ENCODE measurements at regions not wholly inside any gene's neighbourhood (a gene's known extent, or its start where the extent isn't known, plus 50 kb on each side); places are given as distances from the start of the nearest gene placed in this dataset.
A peak's percentile ranks its signal among the peaks of the same experiment; 100 is the strongest.

DNA sequence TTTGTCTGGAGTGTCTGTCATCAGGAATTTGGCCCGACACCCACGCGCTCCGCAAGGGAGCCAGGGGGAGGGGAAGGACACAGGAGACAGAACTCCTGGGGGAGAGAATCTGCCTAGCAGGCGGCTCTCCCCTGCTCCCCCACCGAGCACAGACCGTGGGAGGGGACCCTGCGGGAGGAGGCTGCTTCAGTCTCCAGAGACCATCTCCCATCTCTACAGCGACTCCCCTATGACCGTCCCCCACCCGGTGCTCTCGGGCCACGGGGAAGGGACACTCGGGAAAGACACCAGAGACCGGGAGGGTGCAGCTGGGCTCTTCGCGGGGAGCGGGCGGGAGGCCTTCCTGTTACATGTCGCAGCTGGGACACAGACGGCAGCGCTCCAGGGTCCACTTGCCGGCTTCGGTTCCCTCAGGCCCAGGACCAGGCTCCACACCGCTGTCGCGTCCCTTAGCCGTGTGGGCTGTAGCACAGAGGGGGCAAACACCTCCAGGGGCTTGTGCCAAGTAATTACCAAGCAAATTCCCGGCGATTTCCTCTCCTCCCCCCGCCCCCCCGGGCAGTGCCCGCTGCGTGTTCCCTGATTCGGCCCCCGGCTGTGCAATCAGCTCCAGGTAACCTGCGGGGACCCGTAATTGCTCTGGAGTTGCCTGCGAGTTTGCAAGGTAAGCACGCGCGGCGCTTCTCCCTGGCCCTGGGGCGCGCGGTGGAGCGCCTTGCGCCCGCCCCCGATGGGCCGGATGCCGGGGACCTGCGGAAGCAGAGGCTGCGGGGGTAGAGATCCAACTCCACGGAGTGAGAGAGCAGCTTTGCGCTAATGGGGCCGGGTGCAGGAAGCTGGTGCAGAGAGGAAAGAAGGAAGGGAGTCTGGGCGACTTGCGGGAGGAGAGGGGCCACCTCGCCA is 155.1 kb upstream of the CADM1 start:
- H3K9me3 Mint-ChIP-seq, result peaks cover 5 to 6% of the 10 kb centered on the region in 2 donors
- no peak overlapping the region for H3K27ac Mint-ChIP-seq
- H3K27me3 Mint-ChIP-seq, result peaks cover 45% of the 10 kb centered on the region
- ATAC-seq, result peak; percentile 42
- H3K4me3 Mint-ChIP-seq, result no peak overlapping the region
- DNase-seq, result no peak
- no peaks in the 10 kb centered on the region for H3K4me1 Mint-ChIP-seq

DNA sequence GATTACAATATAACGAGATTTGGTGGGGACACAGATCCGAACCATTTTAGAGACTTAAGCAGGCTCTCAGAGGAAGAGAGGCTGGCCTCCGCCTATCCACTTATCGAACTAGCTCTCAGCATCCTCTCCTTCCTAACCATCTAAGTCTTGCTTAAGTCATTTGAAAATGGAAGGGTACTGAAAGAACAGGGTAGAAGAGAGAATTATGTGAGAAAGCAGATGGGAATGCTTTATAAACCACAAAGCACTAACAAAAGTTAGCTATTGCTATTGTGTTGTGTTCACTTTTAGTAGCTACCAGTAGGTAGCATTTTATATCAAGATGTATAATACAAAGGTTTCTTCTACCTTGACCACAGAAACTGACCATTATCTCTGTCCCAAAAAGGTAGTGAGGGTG is 153.4 kb upstream of the CADM1 start:
- ATAC-seq (no peak), DNase-seq (no peak)
- H3K27me3 Mint-ChIP-seq, result peaks cover 59% of the 10 kb centered on the region
- H3K9me3 Mint-ChIP-seq, result no peaks in the 10 kb centered on the region
- no peaks in the 10 kb centered on the region for H3K4me1 Mint-ChIP-seq
- H3K27ac Mint-ChIP-seq, result no peak overlapping the region
- no peak overlapping the region for H3K4me3 Mint-ChIP-seq

DNA sequence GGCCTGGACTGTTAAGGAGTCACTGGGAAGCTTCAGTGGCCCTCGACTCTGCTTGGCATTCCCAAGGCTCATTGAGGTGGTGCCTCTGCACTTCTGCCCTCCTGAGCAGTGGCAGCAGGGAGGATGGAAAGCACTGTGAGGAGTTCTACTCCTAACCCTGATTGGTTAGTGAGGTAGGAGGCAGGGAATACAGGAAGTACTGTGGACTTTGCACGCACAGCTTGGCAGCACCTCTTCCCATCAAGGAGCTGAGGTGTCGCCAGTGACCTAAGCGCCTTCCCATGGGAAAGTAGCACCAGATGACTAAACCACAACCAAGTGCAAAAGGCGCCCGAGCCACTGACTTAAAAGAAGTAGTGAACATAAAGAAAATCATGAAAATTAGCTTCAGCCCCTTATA is 152.5 kb upstream of the CADM1 start:
- H3K27ac Mint-ChIP-seq, result no peak overlapping the region
- H3K27me3 Mint-ChIP-seq, result peaks cover 62% of the 10 kb centered on the region
- DNase-seq (no peak), ATAC-seq (no peak)
- H3K9me3 Mint-ChIP-seq, result peaks cover 0 to 3% of the 10 kb centered on the region in 2 donors
- no peak overlapping the region for H3K4me3 Mint-ChIP-seq
- no peaks in the 10 kb centered on the region for H3K4me1 Mint-ChIP-seq

DNA sequence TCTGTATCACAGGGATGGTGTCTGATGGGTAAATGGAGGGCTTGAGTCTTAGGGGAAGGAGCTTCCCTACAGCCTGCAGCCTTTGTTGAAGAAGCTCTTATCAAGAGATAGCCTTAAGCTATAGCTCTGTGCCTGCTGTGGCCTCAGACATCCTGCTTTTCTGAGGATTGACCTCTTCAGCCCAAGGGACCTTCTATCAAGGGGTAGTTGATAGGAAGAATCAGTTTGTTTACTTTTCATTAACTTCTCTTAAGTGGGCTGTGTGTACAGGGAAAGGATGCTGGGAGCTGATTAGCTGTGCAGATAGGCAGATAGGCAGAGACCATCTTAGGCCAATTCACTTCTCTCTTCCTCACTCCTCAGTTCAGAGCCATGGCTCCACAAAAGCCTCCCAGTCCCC is 151.8 kb upstream of the CADM1 start:
- Mint-ChIP-seq H3K27me3 (peaks cover 67% of the 10 kb centered on the region), H3K27ac (no peak overlapping the region), H3K4me1 (no peaks in the 10 kb centered on the region), H3K4me3 (no peak overlapping the region), H3K9me3 (peaks cover 0 to 7% of the 10 kb centered on the region in 2 donors)
- DNase-seq, result no peak
- ATAC-seq, result no peak

DNA sequence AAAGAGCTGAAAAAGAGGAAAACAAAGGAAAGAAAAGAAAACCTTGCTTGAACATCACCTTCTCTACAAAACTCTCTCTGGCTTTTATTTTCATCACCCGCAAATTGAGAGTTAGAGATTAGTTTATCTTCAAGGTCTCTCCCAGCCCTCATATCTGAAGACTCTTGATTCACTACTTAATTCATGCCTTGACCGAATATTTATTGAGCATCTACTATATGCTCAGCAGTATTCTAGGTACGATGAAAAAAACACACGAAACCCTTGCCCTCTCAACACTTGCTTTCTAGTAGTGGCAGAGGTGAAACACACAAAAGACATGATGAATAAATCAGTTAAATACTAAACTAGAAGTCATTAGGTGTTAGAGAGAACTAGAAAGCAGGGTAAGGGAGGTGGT is 150.6 kb upstream of the CADM1 start:
- no peak for ATAC-seq
- H3K4me1 Mint-ChIP-seq, result no peaks in the 10 kb centered on the region
- H3K4me3 Mint-ChIP-seq, result no peak overlapping the region
- peaks cover 0 to 7% of the 10 kb centered on the region in 2 donors for H3K9me3 Mint-ChIP-seq
- peaks cover 59% of the 10 kb centered on the region for H3K27me3 Mint-ChIP-seq
- no peak for DNase-seq
- H3K27ac Mint-ChIP-seq, result no peak overlapping the region

DNA sequence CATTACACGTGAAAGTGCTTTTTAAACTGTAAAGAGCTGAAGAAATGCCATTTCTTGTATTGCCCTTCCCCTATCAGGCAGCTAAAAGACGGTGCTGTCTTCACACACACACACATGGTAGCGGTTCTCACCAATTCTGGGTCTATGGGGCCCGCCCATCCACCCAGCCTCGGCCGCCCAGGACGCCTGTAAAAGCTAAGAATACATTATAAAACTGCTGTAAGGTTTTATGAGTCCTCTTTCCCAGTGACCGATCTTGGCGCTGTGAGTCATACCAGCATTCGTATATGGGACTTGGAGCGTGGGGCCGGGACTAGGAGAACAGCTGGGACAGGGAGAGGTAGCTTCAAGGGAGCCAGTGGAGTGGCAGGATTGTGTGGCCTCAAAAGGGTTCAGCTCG is 149.7 kb upstream of the CADM1 start:
- peaks cover 0 to 7% of the 10 kb centered on the region in 2 donors for H3K9me3 Mint-ChIP-seq
- peaks cover 50% of the 10 kb centered on the region for H3K27me3 Mint-ChIP-seq
- H3K27ac Mint-ChIP-seq, result no peak overlapping the region
- ATAC-seq, result no peak
- no peaks in the 10 kb centered on the region for H3K4me1 Mint-ChIP-seq
- H3K4me3 Mint-ChIP-seq, result no peak overlapping the region
- DNase-seq, result no peak

DNA sequence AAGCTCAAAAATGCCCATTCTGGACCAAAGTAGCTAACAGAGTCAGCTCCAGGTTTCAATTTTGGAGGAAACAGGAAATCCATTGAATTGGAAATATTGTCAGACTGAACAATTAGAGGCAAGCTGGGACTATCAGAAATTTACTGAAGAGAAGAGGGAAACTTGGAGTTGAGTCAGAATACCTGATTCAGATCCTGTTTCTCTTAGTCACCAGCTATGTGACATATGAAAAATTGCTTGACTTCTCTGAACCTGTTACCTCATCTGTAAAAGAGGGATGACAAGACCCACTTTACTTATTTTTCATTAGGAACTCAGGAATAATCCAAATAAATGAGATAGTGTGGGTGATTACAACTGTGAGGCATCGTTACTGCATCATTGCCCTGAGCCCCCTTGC is 148.9 kb upstream of the CADM1 start:
- H3K27me3 Mint-ChIP-seq, result peaks cover 41% of the 10 kb centered on the region
- no peak for ATAC-seq
- H3K4me1 Mint-ChIP-seq, result no peaks in the 10 kb centered on the region
- no peak overlapping the region for H3K4me3 Mint-ChIP-seq
- DNase-seq, result no peak
- peaks cover 0 to 7% of the 10 kb centered on the region in 2 donors for H3K9me3 Mint-ChIP-seq
- no peak overlapping the region for H3K27ac Mint-ChIP-seq

DNA sequence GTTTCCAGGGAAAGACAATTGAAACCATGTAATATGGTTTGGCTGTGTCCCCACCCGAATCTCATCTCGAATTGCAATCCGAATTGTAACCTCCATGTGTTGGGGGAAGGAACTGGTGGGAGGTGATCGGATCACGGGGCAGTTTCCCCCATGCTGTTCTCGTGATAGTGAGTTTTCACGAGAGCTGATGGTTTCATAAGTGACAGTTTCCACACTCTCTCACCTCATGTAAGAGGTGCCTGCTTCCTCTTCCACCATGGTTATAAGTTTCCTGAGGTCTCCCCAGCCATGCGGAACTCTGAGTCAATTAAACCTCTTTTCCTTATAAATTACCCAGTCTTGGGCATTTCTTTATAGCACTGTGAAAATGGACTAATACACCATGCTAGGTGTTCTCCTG is 148.3 kb upstream of the CADM1 start:
- peaks cover 36% of the 10 kb centered on the region for H3K27me3 Mint-ChIP-seq
- peaks cover 0 to 7% of the 10 kb centered on the region in 2 donors for H3K9me3 Mint-ChIP-seq

DNA sequence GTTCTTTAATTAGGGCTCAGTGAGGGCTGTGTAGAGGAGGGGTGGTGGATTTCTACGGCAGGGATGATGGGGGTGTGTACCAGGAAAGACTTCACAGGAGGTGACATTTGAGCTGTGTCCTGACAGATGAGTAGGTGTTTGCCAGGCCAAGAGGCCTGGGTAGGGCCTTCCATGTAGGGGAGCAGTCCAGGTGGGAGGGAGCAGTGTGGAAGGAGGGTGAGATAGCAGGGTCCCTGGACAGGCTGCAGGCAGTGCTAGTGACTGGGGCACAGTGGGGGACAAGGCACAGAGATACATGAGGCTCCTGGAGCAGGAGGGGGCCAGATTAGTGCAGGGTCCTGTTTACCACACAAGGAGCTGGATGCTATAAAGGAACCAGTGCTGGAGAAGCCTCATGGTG is 147.9 kb upstream of the CADM1 start:
- no peak for ATAC-seq
- H3K27ac Mint-ChIP-seq, result no peak overlapping the region
- H3K4me3 Mint-ChIP-seq, result no peak overlapping the region
- no peaks in the 10 kb centered on the region for H3K4me1 Mint-ChIP-seq
- no peak for DNase-seq
- H3K27me3 Mint-ChIP-seq, result peaks cover 32% of the 10 kb centered on the region
- peaks cover 0 to 7% of the 10 kb centered on the region in 2 donors for H3K9me3 Mint-ChIP-seq

More for the DNA sequence above, 148.3 kb upstream of the CADM1 start:
- Mint-ChIP-seq H3K4me3 (no peak overlapping the region), H3K27ac (no peak overlapping the region), H3K4me1 (no peaks in the 10 kb centered on the region)
- no peak for DNase-seq
- ATAC-seq, result no peak

DNA sequence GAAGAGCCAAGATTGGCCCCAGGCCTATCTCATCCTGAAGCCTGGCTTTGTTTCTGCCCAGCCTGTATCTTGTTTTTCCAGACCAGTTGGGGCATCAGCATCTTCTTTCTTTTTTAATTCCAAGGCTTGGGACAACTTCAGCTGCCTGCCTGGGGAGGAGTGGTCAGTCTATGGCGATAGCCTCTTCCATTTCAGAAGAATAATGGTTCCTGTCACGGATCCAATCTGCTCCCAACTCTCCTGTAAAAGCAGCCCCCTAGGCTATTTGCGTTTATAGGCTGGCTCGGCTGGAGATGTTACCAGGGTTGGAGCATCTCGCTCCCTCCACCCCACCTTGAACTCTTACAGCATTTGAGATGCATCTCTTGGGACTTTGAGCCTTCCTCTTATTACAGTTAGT is 145.2 kb upstream of the CADM1 start:
- Mint-ChIP-seq H3K9me3 (peaks cover 0 to 7% of the 10 kb centered on the region in 2 donors), H3K27ac (no peak overlapping the region), H3K4me3 (no peak overlapping the region), H3K4me1 (no peaks in the 10 kb centered on the region), H3K27me3 (peaks cover 44% of the 10 kb centered on the region)
- no peak for ATAC-seq
- no peak for DNase-seq

DNA sequence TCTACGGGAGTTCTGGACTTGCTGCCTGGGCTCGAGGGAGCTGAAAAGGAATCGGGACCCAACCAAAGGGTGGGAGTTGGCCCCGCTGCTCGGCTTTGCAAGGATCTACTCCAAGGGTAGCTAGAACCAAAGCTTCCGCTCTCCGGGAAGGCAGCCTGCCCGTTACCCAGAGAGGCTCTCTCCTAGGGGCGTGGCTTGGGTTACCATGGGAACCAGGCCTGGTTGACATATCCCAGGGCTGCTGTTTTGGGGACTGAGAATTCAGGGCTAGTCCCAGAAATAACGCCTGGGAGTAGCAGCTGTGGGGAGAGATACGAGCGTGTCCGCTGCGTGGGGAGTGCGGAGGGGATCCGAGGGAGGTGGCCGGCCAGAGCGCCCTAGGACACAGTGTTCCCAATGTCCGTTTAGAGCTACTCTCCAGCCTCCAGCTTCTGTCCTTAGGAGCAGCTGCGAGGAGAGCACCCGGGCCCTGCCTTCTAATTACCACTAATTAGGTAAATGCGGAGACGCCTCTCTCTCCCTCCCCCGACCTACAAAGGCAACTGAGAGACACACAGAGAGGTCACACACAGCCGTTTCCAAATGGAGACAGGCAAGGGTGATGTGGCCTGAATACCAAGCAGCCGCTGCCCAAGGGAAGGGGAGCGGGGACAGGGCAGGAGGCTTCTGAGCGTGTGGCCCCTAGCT is 141.6 kb upstream of the CADM1 start:
- Mint-ChIP-seq H3K9me3 (no peaks in the 10 kb centered on the region), H3K27me3 (peaks cover 27% of the 10 kb centered on the region), H3K4me3 (no peak overlapping the region), H3K27ac (no peak overlapping the region), H3K4me1 (no peaks in the 10 kb centered on the region)
- no peak for DNase-seq
- ATAC-seq, result no peak

DNA sequence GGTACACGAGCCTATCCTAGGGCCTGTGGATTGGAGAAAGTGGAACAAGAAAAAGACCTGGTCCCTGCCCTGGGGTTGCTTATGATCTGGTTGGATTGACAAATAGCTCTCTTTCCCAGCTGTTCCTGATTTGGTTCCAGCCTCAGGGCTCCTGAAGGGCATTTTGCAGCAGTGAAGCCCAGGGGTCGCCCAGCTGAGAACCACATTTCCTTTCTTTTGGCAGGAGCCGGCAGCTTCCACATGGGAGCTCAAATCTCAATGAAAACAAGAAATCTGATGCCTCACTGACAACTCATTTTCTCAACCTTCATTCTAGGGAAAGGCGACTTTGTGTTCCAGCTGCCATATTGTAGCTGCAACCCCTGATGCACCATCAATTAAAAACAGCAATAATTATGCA is 140.6 kb upstream of the CADM1 start:
- H3K27me3 Mint-ChIP-seq, result peaks cover 25% of the 10 kb centered on the region
- DNase-seq (no peak), ATAC-seq (no peak)
- no peak overlapping the region for H3K4me3 Mint-ChIP-seq
- H3K4me1 Mint-ChIP-seq, result no peaks in the 10 kb centered on the region
- H3K27ac Mint-ChIP-seq, result no peak overlapping the region
- no peaks in the 10 kb centered on the region for H3K9me3 Mint-ChIP-seq

DNA sequence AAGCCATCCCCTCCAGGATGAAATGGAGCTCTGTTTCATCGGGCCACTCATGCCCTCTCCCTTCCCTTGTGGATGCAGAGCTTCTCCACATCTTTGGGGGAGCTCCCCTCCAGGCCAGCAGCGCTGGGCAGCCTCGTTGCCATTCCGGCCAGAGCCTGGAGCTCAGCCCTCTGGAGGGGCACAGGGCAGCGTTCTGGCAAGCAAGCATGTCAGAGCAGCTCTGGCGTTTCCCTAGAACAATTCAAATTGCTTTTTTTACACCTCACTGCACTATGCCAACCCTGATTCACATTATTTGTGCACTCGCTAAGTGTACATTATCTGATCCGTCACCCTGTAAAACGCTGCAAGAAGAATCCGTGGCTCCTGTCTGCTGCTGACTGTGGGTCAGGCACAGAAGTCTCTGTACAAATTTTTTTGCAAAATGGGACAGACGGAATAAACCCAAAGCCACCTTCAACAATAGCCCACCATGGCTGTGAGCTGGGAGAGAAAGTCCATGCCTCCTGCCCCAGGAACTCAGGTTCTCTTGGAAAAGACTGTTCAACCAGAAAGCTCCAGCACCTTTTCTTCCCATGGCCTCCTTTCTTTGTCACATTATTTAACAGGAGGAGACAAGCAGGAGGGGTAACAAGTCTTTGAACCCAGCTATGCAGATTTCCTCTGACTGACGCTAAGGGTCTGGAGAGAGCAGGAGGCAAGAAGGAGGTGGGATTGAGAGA is 139.5 kb upstream of the CADM1 start:
- Mint-ChIP-seq H3K4me3 (no peak overlapping the region), H3K9me3 (no peaks in the 10 kb centered on the region), H3K27me3 (peaks cover 32% of the 10 kb centered on the region), H3K27ac (no peak overlapping the region), H3K4me1 (no peaks in the 10 kb centered on the region)
- DNase-seq, result no peak
- no peak for ATAC-seq

DNA sequence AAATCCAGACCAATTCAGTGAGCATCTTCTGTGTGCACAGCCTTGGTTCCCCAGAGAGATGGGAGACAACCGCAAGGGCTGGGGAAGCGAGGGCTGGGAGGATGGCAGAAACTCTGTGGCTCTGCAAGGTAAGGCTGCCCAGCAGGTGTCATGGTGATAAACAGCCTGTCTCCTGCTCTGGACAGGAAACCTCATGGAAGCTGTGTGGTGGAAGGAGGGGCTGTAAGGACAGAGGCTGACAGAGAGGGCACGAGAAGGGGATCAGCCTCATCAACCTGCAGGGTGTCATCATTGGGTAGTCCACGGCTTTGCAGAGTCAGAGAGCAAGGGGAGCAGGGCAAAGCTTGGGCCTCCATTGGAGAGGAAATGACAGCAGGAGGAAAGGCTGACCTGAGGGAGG is 138.4 kb upstream of the CADM1 start:
- DNase-seq, result no peak
- Mint-ChIP-seq H3K27me3 (peaks cover 32% of the 10 kb centered on the region), H3K9me3 (no peaks in the 10 kb centered on the region), H3K4me3 (no peak overlapping the region), H3K27ac (no peak overlapping the region), H3K4me1 (no peaks in the 10 kb centered on the region)
- no peak for ATAC-seq

DNA sequence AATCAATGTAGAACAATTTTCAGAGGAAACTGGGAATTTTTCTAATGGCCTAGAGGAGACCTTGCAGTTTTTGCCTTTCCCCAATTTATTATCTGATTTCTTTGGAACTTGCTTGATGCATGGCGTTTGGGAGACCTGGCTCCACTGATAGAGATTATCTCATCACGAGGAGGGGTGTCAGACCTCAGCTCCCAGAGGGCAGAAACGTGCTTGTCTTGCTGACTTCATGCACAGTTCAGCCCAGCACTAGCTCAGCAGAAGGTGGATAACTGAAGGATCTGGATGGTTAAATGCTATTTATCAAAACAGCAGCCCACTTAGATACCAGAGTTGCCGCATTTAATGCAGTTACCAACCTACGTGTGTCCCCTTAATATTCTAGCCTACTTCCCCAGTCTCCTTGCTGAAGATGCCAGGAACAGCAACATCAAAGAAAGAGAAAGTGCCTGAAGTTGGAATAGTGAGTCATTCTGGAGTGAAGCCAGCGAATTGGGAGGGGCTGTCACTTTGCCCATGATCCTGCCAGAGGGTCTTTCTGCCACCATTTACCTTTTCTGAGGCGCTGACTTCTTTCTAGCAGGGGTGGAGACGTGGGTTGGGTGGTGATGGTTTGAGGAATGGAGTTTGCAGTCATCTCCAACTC is 133.5 kb upstream of the CADM1 start:
- no peaks in the 10 kb centered on the region for H3K9me3 Mint-ChIP-seq

More for the DNA sequence above, 133.5 kb upstream of the CADM1 start:
- DNase-seq (no peak), ATAC-seq (no peak)
- Mint-ChIP-seq H3K4me3 (no peak overlapping the region), H3K4me1 (no peaks in the 10 kb centered on the region), H3K27ac (no peak overlapping the region), H3K27me3 (peaks cover 12% of the 10 kb centered on the region)
